ENCODE measurements at regions not wholly inside any gene's neighbourhood (a gene's known extent, or its start where the extent isn't known, plus 50 kb on each side); places are given as distances from the start of the nearest gene placed in this dataset.

DNA sequence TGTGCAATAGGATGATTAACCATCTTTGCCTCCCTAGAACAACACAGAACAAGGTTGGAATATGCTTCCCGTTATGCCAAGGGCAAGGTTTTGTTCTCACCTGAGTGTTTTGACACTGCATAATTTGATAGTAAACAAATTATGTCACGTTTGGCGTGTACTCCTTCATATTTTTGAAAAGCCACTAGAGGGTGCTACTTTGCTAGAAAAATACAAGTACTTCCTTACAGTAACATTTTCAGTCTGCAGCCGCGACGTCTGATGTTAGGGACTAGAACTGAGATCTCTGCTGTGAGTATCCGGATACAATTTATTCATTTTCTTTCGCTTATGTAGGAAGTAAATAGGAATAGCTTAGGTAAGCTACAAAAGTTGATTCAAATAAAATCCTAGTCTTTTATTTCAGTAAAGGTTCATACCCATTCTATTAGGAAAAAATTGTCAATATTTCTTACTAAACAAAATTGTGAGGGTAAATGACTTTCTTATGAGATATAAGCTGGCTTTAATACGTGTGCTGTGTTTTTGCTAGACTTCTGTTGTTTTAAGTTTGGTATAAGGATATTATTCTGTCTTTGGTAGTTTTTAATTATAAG, 181.1 kb upstream of the WDFY3 start:
- TF ChIP-seq POLR2A (IDR thresholded peaks at IDR 0.05; ENCODE audit: extremely low read depth, insufficient read length): no peak
- TF ChIP-seq, protein P1, sequence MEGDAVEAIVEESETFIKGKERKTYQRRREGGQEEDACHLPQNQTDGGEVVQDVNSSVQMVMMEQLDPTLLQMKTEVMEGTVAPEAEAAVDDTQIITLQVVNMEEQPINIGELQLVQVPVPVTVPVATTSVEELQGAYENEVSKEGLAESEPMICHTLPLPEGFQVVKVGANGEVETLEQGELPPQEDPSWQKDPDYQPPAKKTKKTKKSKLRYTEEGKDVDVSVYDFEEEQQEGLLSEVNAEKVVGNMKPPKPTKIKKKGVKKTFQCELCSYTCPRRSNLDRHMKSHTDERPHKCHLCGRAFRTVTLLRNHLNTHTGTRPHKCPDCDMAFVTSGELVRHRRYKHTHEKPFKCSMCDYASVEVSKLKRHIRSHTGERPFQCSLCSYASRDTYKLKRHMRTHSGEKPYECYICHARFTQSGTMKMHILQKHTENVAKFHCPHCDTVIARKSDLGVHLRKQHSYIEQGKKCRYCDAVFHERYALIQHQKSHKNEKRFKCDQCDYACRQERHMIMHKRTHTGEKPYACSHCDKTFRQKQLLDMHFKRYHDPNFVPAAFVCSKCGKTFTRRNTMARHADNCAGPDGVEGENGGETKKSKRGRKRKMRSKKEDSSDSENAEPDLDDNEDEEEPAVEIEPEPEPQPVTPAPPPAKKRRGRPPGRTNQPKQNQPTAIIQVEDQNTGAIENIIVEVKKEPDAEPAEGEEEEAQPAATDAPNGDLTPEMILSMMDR (IDR thresholded peaks at IDR 0.05; ENCODE audit: low read depth, low read length): peak; percentile 29
- no peak for TF ChIP-seq MYC (IDR thresholded peaks at IDR 0.05; ENCODE audit: low read depth, low read length)
